NCI-H146 treated with DMSO at 0.1 percent for 48 hours (cell line): ENCODE measurements at regions not wholly inside any gene's neighbourhood (a gene's known extent, or its start where the extent isn't known, plus 50 kb on each side); places are given as distances from the start of the nearest gene placed in this dataset.
"Not testable (repeated sequence)": the region's sequence is repeated elsewhere in the genome, so short reads cannot be mapped to it uniquely, and the experiment has no call there.

Experiments used
- DNase-seq: peaks from one replicate; lab custom pipeline; 2025; ENCODE audit not compliant: unreplicated experiment; lab: John Stamatoyannopoulos, UW

DNA sequence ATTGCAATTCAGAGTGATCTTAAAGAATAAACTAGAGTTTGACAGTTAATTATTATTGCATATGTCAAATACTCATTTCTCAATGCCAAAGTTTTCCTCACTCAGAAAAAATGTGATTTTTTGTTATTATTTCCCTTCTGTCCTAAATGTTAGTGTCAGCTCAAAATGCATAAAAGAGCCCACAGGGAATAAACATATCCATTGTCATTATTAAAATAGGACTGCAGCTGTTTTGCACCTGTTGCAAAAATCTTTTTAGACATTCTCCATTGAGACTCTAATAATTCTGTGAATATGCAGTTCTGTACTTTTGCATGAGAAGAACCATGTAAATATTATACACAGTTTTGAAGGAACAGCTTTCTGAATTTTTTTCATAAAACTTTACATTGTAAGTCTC, 540.0 kb upstream of the SLC39A10 start:
- no peak for DNase-seq

DNA sequence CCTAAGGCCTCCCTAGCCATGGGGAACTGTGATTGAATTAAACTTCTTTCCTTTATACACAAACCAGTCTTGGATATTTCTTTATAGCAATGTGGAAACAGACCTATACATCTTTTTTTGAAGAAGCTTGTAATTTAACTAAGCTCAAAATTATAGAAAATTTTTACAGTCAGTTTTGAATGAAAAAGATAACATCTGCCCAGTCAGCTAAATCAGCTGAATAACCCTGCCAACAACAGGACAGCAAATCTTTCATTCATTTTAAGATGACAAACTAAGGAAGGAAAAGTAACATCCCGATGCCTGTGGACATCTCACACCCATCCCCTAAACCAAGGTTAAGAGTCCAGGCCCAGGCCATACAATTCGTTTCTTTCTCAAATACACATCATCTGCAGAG, 541.3 kb upstream of the SLC39A10 start:
- no peak for DNase-seq

DNA sequence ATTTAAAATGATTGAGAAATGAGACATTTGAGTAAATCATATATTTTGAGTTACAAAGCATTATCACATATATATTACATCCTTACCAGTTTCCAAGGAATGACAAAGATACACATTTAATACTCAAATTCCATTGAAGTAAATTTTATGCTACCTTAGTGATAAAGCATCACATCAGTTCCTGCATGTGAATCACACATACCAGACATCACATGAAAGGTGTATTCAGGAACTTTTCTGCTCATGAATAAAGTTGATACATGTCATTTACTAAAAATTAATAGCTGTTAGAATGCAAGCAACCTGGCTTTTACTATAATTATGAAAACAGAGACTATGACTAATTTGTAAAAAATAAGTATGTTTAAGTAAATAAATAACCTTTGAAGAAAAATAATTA, 548.8 kb upstream of the SLC39A10 start:
- no peak for DNase-seq

DNA sequence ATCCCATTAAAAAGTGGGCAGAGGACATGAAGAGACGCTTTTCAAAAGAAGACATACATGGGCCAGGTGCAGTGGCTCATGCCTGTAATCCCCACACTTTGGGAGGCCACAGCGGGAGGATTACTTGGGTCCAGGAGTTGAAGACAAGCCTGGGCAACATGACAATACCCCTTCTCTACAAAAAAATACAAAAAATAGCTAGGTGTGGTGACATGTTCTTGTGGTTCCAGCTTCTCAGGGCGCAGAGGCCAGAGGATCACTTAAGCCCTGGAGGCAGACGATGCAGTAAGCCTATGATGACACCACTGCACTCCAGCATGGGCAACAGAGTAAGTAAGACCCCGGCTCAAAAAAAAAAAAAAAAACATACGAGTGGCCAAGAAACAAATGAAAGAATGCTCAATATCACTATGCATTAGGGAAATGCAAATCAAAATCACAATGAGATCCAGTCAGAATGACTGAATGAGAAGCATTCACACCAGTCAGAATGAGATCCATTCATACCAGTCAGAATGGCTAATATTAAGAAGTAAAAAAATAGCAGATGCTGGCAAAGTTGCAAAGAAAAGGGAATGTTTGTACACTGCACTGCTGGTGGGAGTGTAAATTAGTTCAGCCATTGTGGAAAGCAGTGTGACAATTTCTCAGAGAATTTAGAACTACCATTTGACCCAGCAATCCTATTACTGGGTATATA, 550.2 kb upstream of the SLC39A10 start:
- DNase-seq, result no peak

DNA sequence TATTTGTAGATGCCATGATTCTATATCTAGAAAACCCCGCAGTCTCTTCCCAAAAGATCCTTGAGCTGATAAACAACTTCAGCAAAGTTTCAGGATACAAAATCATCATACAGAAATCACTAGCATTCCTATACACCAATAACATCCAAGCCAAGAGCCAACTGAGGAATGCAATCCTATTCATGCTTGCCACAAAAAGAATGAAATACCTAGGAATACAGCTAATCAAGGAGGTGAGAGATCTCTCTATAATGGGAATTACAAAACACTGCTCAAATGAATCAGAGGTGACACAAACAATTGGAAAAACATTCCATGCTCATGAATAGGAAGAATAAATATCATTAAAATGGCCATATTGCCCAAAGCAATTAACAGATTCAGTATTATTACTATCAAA, 551.4 kb upstream of the SLC39A10 start:
- no peak for DNase-seq

DNA sequence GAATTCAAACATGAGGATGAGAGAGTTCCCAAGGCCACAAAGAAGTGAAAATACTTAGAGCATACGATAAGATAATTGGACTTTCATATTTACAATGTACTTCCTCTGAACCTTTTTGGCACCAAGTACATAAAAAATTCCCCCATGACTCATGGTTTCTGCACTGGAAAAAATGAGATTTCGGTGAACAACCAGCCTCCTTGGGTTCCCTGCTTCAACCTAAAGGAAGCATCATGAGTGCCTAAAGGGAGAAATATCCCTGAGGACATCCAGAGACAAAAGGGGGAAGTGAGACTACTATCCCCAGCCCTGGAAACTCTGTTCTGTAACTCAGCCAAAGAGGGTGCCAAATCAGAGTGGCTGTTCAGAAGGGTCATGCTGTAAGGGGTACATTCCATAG, 562.7 kb upstream of the SLC39A10 start:
- DNase-seq, result no peak

DNA sequence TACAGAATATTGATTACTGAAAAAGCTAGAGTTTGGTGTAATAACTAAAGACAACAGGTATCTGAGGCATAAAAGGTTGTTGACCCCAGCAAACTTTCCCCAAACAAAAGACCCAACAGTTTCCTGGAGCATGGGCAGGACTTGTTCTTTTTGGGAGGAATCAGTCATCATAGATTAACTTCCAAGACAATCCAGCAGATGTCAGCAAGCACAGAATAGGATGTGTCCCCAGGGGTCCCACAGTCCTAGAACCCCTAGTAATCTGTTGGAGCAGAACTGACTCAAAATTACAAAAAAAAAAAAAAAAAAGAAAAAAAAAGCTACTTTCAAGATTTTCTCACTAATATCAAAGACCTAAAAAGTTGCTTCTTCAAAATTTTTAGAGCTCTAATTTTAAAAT, 564.7 kb upstream of the SLC39A10 start:
- no peak for DNase-seq

DNA sequence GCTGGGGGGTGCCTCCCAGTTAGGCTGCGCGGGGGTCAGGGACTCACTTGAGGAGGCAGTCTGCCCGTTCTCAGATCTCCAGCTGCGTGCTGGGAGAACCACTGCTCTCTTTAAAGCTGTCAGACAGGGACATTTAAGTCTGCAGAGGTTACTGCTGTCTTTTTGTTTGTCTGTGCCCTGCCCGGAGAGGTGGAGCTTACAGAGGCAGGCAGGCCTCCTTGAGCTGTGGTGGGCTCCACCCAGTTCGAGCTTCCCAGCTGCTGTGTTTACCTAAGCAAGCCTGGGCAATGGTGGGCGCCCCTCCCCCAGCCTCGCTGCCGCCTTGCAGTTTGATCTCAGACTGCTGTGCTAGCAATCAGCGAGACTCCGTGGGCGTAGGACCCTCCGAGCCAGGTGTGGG, 584.2 kb upstream of the SLC39A10 start:
- DNase-seq, result not testable (repeated sequence)

DNA sequence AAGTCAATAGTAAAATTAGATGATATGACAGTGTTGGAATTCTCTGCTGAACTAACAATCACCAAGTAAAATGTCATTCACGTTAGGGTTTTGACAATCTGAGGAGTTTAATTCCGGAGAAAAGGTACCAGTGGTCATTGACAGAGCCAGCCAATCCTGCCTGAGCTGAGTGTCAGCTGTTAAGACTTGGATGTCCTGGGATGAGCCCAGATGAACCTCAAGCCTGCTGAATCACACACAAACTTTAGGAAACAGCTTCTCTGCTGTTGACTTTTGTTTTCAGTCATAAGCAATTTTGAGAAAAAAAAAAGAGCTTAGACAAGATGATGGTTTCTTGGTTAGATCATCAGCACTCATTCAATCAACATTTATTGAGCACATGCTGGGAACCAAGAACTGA, 600.0 kb upstream of the SLC39A10 start:
- DNase-seq, result no peak

DNA sequence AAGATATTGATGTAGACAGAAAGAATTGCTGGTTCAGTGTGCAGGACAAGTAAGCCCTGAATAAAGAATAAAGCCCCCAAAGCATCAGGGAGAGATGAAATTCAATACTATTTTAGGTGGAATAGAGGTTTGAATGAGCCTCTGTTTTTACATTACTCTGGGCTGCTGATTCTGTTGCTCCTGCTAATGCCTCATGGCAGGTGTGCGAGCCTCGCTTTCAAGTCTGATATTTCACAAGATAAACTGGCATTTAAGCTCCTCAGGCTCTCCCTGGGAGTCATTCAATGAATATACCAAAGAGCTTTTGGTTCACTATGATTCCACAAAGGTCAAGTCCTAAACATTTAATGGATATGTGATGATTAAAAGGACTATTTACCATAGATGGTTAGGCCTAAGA, 601.0 kb upstream of the SLC39A10 start:
- peak; percentile 57 for DNase-seq

DNA sequence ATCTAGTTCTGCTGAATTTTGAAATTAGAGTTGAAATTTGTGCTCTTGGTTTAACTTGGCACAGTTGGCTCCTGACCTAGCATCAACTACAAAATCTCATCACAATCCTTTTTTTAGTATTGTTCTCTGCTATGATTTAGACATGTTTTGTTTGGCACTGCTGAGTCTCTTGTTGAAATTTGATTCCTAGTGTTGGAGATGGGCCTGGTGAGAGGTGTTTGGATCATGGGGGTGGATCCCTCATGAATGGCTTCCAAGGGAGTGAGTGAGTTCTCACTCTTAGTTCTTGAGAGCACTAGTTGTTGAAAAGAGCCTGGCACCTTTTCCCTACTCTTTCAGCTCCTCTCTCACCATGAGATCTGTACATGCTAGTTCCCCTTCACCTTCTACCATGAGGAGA, 605.6 kb upstream of the SLC39A10 start:
- no peak for DNase-seq

DNA sequence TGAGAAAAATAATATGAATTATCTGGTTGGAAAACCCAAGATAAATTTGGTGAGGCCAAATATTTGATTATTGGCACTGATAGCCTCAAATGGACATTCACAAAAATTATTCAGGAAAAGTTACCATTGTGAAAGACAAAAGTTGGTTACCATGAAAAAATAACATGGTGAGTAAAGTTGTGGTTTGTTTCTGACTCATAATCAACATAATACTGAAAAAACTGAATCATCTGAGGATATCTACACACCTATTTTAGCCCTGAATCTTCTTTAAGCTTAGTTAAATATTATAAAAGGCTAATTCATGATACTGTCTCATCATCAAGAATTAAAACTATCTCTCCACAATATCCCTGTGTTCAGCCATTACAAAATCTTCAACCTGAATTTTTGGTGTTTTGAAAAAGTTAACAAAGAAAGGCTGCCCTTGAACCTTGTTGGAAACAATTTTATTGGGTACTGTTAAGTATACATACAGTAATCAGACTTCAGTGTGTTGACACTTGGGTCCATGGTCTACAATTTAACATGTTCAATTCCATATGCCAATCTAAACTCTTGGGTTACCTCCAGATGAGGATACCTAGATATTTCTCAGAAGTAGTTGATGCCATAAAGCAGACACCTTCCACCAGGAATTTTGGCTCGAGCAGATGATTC, 607.5 kb upstream of the SLC39A10 start:
- DNase-seq, result no peak

DNA sequence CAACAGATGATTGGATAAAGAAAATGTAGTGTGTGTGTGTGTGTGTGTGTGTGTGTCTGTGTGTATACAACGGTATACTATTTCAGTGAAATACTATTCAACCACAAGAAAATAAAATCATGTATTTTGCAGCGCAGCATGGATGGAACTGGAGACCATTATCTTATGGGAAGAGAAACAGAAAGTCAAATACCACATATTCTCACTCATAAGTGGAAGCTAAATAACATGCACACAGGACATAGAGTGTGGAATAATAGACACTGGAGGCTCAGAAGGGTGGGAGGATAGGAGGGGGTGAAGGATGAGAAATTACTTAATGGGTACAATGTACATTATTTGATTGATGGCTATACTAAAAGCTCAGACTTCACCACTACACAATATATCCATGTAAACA, 609.1 kb upstream of the SLC39A10 start:
- no peak for DNase-seq

DNA sequence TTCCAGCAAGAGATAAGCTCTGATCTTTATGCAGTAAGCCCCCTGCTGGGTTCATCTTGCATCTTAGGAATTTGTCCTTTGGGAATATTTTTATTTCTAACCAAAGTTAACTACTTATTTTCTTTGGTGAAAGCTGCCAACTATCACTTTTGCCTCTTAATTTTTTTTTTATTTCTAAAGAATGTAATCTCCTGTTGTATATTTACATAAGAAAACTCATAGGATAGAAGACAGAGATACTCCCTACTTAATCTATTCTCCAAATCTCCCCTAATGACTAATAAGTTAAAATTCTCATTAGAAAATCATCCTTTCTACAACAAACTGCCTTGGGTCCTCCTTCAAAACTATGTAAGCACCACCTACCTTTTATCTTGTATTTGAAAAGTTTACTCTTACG, 612.2 kb upstream of the SLC39A10 start:
- no peak for DNase-seq

DNA sequence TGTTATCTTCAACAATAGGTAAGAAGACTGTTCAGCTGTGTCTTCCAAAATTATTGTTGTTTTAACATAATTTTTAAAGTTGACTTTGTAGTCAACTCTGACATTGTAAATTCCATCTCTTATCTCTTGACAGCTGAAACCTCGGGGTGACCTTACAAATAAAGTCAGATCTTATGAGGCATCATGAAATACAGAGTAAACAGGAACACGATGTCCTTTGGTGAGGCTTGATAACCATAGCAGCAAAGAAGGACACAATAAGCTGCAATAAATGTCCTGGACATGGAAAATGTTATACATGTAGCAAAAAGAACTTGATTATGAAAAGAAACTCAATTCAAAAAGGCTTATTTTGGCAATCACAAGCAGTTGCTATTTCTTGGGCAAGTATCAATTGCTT, 618.9 kb upstream of the SLC39A10 start:
- DNase-seq, result no peak

DNA sequence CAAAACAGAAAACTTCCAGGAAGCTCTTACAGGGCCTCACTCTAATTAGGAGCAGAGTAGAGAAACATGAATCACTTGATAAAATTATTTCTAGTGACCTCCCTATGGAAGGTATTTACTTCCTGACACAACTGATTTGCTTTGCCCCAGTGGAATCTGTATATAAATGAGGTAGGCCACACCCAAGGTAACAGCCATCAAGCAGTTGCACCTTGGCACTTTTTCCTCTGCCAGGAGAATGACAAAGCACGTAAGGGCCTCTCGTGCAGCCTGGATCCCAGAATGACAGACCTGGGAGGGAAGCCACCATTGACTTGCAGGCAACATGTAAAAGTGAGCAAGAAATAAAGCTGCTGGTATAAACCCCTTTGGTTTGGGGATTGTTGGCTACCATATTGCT, 620.0 kb upstream of the SLC39A10 start:
- no peak for DNase-seq

DNA sequence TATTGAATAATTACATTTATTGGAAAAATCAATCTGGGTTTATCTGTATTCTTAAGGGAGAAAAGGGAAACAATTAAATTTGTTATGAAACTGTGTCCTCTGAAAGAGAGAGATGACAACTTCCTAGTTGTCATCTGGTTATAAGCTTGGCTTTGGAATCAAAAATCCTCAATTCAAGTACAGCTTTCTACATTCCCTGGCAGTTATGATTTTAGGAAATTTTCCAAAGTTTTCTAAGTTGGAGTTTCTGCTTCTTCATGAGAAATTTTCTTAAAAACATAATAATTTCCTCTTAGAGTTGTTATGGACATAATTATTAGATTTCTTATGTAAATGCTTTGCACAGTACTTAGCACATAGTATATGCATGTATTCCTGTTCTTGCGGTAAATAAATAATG, 625.6 kb upstream of the SLC39A10 start:
- no peak for DNase-seq

DNA sequence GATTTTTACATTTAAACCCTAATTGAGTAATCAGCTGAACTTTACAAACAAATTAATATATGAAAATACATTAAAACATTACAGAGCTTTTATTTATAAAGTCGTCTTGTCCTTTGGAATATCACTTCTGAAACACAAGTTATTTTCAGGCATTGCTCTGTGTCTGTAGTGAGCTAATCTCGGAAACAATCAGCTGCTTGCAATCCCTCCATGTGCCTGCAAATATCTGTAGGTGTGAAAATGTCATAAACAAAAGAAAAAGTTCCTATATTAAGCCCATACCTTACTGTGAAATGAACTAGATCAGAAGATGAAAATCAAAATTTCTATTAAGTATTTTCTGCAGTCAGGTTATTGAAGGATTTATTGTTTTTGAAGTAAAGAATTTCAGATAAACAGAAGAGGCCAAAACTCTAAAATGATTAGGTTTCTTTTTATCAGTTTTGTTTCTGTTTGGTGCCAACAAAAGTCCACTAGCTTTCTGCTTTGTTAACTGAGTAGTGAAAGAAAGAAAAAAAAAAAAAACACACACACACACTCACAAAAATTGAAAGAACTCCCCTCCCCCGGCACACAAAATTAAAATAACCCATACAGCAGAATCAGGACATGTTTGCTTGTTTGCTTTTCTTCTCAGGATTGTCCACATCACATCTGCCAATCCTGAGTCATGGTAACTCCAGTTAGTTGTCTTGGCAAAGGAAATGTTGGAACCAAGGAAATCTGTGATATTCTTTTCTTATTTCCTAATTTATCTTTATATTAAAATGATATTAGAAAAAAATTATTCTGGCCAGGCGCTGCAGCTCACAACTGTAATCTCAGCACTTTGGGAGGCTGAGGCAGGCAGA, 627.0 kb upstream of the SLC39A10 start:
- DNase-seq, result no peak

DNA sequence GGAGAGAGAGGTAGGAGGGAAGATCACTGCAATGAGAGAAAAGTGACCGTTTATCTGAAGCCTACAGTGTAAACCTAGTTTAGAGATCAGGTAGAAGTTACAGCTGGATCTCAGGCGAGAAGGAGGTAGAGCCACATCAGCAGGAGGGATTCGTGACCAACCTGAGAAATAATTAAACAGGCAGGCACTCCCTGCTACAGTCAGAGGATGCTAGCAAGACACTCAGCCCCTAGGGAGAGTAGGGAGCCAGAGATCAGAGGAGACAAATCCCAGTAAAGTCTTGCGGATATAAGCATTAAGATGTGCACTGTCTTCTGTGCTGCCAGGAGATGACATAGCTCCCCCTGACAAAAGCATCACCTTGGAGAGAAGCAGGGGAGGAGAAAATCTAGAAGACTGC, 629.1 kb upstream of the SLC39A10 start:
- no peak for DNase-seq

DNA sequence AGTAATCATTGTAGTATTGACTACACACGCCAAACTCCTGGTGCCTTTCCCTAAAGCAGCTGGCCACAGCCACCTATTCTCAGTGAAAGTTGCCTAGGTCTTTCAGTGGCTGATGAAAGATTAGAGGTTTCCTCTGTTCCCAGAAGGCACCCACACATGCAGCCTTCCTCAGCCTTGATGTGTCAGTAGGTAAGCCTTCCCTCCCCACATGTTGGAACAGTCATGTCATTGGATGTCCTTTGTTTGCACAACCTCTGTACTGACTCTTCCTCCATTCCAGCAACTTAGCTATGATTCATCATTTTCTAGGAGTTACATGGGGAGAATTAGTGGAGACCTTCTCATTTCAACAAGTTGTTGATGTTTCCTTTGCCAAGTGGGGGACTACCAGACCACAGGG, 630.8 kb upstream of the SLC39A10 start:
- no peak for DNase-seq

DNA sequence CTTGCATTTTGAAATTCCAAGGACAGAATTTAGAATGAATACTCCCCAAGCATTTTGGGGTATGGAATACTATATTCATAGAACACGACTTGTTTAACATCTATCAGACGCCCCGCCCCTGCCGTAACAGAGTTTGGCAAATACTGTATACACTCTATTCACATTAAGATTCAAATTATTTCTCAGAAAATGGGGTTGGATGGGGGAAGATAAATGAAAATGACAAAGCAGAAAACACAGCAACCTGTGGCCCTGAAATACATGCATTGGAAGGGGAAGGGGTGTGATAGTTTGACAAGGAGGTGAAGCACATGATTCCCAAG, 634.6 kb upstream of the SLC39A10 start:
- DNase-seq, result no peak
